ENCODE measurements at regions not wholly inside any gene's neighbourhood (a gene's known extent, or its start where the extent isn't known, plus 50 kb on each side); places are given as distances from the start of the nearest gene placed in this dataset.

DNA sequence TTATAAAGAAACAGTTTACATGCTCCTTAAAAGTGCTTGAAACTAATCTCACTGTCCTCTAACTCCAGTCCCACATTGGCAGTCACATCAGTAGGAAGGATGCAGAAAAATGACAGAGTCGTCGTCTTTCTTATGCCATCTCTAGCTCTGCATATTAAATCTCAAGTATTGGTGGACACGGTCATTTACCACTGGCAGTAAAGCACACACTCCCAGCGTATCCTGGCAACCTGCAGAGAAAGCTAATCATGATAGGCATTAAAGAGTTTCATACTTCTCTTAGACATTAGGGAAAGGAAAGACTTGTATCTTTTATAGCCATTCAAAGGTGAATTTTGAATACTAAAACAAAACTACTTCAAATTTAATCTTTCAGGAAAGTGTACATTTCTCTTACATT lies 202.0 kb upstream of the COBL start:
- DNase-seq (ENCODE audit: low read depth), result no peak
- H3K4me3 ChIP-seq (ENCODE audit: low read depth, low read length), result no peak overlapping the region
- no peak for TF ChIP-seq CTCF (IDR thresholded peaks at IDR 0.05; ENCODE audit: insufficient read depth, low read depth, low read length)

DNA sequence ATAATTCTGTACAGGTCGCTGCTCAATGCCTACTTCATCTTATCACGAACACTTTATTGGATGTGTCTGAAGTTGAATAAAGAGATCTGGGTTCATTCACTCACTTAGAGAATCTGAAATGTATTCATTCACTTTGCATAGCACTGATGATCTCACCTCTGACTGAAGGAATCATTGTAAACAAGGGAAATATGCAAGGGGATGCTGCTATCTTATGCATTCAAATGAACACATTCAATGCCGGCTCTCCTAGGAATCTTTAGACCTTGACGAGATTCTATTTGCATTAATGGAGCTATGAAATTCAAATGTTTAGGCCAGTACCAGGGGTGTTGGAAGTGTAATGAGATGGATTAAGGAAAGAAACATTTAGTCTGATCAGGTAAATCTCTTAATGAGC lies 200.6 kb upstream of the COBL start:
- no peak overlapping the region for H3K4me3 ChIP-seq (ENCODE audit: low read depth, low read length)
- DNase-seq (ENCODE audit: low read depth), result no peak
- no peak for TF ChIP-seq CTCF (IDR thresholded peaks at IDR 0.05; ENCODE audit: insufficient read depth, low read depth, low read length)

DNA sequence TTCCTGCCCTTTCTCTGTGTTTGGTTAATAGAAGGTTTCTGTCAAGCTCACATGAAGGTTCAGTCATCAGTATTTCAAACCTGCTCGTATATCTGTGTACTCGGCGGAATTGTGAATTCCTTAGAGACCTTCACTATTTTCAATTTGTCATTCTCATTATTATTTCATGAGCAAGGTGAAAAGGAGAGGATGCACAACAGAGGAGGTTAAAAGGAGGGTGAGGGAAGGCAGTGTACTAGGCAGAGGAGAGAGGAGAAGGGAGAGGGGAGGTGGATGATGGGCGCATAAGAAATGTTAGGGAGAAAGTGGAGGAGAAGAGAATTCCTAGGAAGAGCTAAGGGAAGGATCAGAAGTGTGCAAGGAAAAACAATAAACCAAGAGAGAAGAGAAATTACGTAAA lies 185.0 kb upstream of the COBL start:
- no peak for DNase-seq (ENCODE audit: low read depth)
- no peak for TF ChIP-seq CTCF (IDR thresholded peaks at IDR 0.05; ENCODE audit: insufficient read depth, low read depth, low read length)
- H3K4me3 ChIP-seq (ENCODE audit: low read depth, low read length), result no peak overlapping the region

DNA sequence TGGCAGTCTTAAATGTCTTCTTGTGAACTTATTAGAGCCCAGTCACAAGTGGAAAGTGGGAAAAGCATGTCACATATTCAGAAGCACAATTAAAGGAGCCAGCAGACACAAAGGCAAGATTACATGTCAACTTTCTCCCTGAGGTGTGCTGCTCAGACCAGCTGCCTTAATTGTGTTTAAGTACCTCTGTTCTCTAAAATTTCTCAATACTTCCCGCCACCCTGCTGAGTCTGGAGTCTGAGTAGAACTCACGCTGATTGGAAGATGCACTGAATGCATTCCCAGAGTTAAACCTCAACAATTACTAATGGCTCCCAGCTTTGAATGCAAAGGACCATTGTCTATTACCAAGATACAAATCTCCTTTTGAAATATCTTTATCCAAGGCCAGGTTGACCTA lies 166.4 kb upstream of the COBL start:
- no peak overlapping the region for H3K4me3 ChIP-seq (ENCODE audit: low read depth, low read length)
- DNase-seq (ENCODE audit: low read depth), result no peak
- TF ChIP-seq CTCF (IDR thresholded peaks at IDR 0.05; ENCODE audit: insufficient read depth, low read depth, low read length), result no peak

- TF ChIP-seq CTCF (IDR thresholded peaks at IDR 0.05; ENCODE audit: insufficient read depth, low read depth, low read length), result no peak
- no peak for DNase-seq (ENCODE audit: low read depth)
- H3K4me3 ChIP-seq (ENCODE audit: low read depth, low read length), result no peak overlapping the region
These were observed 164.8 kb upstream of the COBL start for GRCh38 chr7:51481421-51481820.

DNA sequence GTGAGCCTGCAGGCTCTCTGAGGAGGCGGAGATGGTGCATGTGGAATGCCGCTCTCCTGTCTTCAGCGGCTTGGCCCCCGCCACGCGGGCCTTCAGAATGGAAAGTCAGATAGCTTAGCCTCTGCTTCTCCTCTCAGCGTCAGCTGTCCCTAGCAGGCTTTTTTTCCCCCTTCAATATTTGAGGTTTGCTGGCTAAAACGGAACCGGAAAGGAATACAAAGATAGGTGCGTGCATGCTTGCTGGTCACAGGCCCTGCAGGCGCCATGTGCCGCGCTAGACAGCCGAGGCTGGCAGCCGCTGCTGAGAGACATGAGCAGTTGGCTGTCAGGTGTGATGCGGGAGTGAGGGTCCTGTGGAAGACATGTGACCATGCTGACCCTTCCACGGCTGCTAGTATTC lies 161.2 kb upstream of the COBL start:
- no peak overlapping the region for H3K4me3 ChIP-seq (ENCODE audit: low read depth, low read length)
- DNase-seq (ENCODE audit: low read depth), result no peak
- TF ChIP-seq CTCF (IDR thresholded peaks at IDR 0.05; ENCODE audit: insufficient read depth, low read depth, low read length), result no peak

DNA sequence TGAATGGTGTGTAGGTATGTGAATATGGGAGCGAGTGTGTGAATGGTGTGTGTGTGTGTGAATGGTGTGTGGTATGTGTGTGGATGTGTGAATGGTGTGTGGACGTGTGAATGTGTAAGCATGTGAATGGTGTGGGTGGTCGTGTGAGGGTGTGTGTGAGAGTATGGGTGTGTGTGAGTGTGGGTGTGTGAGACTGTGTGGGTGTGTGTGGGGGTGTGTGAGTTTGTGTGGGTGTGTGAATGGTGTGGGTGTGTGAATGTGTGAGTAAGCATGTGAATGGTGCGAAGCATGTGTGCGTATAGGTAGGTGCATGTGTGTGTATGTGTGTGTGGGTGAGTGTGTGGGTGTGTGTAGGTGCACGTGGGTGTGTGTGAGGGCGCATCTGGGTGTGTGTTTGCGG lies 160.7 kb upstream of the COBL start:
- no peak overlapping the region for H3K4me3 ChIP-seq (ENCODE audit: low read depth, low read length)
- no peak for TF ChIP-seq CTCF (IDR thresholded peaks at IDR 0.05; ENCODE audit: insufficient read depth, low read depth, low read length)
- no peak for DNase-seq (ENCODE audit: low read depth)

Measured in fibroblast of villous mesenchyme (primary cell).